Esophagus mucosa (tissue), 1 donor: ENCODE measurements at regions not wholly inside any gene's neighbourhood (a gene's known extent, or its start where the extent isn't known, plus 50 kb on each side); places are given as distances from the start of the nearest gene placed in this dataset.
"Not testable (repeated sequence)": the region's sequence is repeated elsewhere in the genome, so short reads cannot be mapped to it uniquely, and the experiment has no call there.

ENCODE experiments used
- ATAC-seq: fragments of 200-7000 bp; cut with Tn5 transposase; one replicate; pipeline ENCODE4 v1.9.1; 2020
- donor health status: DM: yes; HTN: yes; CAD: no.

GRCh38 chr5:88092358-88092757 is 176.3 kb downstream of the TMEM161B start:
- ATAC-seq, result no peak

DNA sequence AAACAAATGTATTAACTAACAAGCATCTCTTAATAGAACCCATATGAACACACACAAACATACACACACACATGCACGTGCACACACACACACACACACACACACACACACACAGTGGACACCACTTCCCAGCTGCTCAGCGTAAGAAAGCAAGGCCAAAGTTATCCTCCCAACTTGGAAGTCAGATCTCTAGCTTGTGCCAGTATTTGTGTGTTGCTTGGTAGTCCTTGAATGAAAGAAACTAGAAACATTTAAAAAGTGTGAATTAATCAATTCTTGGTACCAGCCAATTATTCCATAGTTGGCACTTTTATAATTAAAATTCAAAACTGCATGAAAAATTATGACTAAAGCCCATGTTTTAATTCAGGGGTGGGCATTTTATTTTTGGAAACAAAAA is 178.1 kb downstream of the TMEM161B start:
- ATAC-seq, result no peak

DNA sequence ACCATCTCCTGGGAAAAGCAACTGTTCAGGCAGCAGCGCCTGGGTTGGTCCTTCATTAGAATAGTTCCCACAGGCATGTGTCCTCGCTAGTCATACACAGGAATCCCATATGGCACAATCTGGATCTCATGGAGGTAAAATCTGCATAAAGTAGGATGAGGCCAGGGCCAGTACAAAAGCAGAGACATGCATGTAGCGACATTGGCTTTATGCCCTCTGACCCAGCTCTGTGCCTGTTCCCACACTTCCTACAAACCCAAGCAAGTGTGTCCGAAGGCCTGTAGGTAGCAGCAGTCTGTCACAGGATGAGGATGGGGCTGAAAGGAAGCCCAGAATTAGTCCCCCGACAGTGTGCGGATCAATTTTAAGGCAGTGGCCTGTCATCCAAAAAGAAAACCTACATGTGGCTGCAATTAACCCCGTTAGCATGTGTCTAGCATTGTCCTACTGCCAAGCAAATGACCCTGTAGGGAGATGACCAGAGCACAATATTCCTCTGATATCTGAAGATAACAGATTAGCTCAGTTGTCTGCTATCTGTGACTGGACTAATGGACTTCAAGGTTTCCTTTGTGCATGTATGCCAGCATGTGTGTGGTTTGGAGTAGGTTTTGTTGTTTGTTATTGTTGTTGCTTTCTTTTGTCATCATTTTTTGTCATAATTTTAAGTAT is 178.8 kb downstream of the TMEM161B start:
- no peak for ATAC-seq

DNA sequence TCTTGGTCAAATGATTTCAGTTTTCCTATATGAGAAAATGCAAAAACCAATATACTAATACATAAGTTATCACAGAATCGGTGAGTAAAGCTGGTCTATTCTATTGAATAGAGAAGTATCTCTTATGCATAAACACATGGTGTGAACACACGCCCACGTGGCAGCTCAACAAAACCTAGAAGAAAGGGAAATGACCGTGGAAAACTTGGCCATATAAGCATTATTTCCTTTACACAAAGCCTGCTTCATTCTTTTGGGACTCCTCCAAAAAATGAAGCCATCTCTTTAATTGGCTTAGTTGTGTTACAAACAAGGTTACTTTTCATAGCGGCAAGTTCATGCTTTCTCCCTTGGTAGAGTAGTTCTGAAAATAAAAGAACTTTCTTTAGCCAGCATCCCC is 183.2 kb downstream of the TMEM161B start:
- ATAC-seq, result no peak

- ATAC-seq, result no peak
Measured at GRCh38 chr5:88081877-88082276, 186.8 kb downstream of the TMEM161B start.

- no peak for ATAC-seq
Measured at GRCh38 chr5:88063813-88064212, 204.8 kb downstream of the TMEM161B start.

DNA sequence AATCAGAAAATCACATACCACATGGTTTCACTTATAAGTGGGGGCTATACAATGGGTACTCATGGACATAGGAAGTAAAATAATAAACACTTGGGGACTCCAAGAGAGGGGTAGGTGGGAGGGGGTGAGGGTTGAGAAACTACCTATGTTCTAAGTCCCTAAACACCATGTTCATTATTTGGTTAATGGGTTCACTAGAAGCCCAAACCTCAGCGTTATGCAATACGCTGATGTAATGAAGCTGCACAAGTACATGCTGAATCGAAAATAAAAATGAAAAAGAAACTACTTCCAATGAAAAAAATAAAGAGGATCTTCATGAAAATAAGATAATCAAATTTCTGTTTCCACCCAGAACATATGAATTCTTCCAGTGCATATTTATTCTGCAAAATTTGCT is 208.5 kb downstream of the TMEM161B start:
- ATAC-seq, result no peak

GRCh38 chr5:88058625-88059024 is 210.0 kb downstream of the TMEM161B start:
- no peak for ATAC-seq

DNA sequence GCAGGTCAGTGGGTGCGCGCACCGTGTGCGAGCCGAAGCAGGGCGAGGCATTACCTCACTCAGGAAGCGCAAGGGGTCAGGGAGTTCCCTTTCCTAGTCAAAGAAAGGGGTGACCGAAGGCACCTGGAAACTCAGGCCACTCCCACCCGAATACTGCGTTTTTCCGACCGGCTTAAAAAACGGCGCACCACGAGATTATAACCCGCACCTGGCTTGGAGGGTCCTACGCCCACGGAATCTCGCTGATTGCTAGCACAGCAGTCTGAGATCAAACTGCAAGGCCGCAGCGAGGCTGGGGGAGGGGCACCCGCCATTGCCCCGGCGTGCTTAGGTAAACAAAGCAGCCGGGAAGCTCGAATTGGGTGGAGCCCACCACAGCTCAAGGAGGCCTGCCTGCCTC is 216.2 kb downstream of the TMEM161B start:
- not testable (repeated sequence) for ATAC-seq

DNA sequence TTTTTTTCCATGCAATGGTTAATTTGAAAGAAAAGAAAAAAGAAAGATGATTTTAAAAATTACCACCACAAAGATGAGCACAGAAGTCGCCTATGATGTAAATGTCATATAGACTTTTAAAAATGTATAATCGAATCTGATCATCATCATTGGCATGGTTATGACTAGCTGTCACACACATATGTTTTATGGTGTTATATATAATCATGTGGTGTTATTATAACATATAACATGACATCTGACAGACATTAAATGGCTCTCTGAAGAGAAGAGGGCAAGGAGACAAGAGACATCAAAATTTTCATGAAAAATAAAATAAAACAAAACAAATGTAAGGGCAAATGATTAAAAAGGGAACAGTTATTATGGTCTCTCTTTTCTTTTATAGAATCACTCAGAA is 217.5 kb downstream of the TMEM161B start:
- ATAC-seq, result no peak

- no peak for ATAC-seq
Measured at GRCh38 chr5:88049737-88050136, 218.9 kb downstream of the TMEM161B start.

GRCh38 chr5:88049156-88049555 is 219.5 kb downstream of the TMEM161B start:
- no peak for ATAC-seq

- ATAC-seq, result no peak
Measured at GRCh38 chr5:88045931-88046461, 222.6 kb downstream of the TMEM161B start.

DNA sequence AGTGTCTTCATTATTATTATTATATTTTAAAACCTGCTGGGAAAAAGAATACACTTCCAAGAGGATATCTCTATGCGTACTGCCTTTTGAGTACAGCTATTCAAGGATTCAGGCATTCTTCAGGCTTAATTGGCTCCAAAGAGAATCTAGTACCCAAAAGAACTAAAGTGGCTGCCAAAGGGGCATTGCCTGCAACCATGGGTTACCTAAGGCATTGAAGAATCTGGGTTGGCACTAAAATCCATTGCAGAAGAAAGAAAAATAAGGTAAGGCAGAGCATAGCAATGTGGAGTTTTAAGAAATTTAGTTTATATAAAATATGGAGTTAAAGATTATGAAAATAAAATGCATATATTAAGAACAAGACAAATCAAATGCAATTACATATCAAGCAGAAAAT is 223.5 kb downstream of the TMEM161B start:
- no peak for ATAC-seq

DNA sequence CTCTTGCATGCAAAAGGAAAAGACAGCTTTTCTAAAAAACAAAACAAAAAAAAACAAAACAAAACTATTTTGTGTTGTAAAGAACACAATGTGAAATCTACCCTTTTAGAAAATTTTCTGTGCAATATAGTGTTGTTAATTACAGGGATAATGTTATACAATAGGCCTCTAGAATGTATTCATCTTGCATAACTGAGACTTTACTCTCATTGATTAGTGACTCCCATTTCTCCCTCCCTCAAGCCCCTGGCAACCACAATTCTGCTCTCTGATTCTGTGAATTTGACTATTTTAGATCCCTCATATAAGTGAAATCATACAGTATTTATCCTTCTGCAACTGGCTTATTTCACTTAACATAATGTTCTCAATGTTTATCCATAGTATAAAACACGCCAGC is 234.1 kb downstream of the TMEM161B start:
- ATAC-seq, result no peak

- ATAC-seq, result no peak
Measured at GRCh38 chr5:88033191-88033590, 235.5 kb downstream of the TMEM161B start.

- ATAC-seq, result no peak
Measured at GRCh38 chr5:88029011-88029410, 239.6 kb downstream of the TMEM161B start.

DNA sequence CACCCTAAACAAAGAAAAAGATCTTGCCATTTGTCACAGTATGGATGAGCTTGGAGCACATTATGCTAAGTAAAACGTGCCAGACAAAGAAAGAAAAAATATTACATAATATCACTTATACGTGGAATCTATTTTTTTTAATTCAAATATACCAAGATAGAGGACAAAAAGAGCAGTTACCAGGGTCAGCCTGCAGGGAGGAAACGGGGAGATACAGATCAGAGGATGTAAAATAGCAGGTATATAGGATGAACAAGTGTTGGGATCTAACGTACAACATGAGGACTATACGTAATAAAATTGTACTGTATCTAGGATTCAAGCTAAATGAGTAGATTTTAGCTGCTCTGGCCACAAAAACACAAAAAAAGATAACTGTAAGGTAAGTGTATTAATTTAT is 247.5 kb downstream of the TMEM161B start:
- no peak for ATAC-seq

DNA sequence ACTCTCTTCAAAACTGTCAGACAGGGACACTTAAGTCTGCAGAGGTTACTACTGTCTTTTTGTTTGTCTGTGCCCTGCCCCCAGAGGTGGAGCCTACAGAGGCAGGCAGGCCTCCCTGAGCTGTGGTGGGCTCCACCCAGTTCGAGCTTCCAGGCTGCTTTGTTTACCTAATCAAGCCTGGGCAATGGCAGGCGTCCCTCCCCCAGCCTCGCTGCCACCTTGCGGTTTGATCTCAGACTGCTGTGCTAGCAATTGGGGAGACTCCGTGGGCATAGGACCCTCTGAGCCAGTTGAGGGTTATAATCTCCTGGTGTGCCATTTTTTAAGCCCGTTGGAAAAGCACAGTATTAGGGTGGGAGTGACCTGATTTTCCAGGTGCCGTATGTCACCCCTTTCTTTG is 253.7 kb downstream of the TMEM161B start:
- ATAC-seq, result not testable (repeated sequence)

- ATAC-seq, result no peak
Measured at GRCh38 chr5:88000877-88001276, 267.8 kb downstream of the TMEM161B start.

DNA sequence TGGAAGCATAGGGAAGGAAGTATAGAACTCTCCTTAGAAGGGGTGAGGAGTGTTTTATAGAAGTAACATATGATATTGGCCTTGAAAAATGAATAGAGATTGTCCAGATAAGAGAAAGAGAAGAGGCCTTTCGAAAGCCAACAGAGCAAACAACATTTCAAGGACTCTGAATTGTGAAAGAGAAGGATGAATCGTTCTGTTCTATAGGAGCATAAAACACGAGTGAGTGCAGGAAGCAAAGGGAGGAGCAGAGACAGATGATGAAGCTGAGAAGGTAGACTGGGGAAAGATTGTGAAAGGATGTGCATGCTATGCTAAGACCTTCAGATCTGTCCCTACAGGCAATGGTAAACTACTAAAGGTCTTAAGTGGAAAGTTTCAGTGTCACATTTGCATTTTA is 271.0 kb downstream of the TMEM161B start:
- no peak for ATAC-seq

GRCh38 chr5:87966213-87966612 is 302.4 kb downstream of the TMEM161B start:
- no peak for ATAC-seq

- no peak for ATAC-seq
Measured at GRCh38 chr5:87954121-87954520, 314.5 kb downstream of the TMEM161B start.

DNA sequence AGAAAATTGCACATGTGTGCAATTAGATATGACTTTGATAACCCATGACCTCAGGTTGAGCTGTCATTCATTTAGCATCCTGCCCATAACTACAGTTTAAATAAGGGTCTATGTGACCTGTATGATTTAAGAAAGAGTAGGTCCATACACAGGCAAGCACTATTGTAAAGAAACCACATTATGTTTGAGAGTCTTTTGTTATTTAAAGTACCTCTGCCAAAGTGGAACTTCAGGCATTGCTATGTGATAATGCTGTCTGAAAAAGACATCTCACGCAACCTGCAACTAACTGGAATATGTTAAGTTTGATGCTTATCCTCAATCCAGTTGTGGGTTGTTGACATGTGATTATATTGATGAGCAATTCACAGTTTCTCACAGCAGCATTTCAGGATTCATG is 317.0 kb downstream of the TMEM161B start:
- ATAC-seq, result no peak
